ENCODE measurements at regions not wholly inside any gene's neighbourhood (a gene's known extent, or its start where the extent isn't known, plus 50 kb on each side); places are given as distances from the start of the nearest gene placed in this dataset.

GRCh38 chr18:64234321-64234720, 85.4 kb upstream of the LINC00305 start:
- 93 to 98% methylated on average over 3 of the region's 3 CpGs for WGBS, 2 experiments (ENCODE audit: insufficient coverage in 1 of 2, insufficient read length in 1 of 2)
- Histone ChIP-seq H3K27me3 (ENCODE audit: control insufficient read depth, insufficient read depth, low read length, poor library complexity, severe bottlenecking) (no peaks in the 10 kb centered on the region), H3K9ac (ENCODE audit: extremely low read depth, low read length, poor library complexity, severe bottlenecking) (no peak overlapping the region), H3K36me3 (ENCODE audit: control insufficient read depth, insufficient read depth, low read length) (no peaks in the 10 kb centered on the region), H3K4me3 (ENCODE audit: low read length) (no peak overlapping the region), H3K27ac (ENCODE audit: low read depth, low read length) (no peak overlapping the region), H3K9me3 (ENCODE audit: control insufficient read depth, low read length) (peaks cover 12% of the 10 kb centered on the region), H3K4me1 (ENCODE audit: control insufficient read depth, insufficient read depth, low read length) (no peaks in the 10 kb centered on the region)
- H3K9me3 Mint-ChIP-seq: peaks cover 42% of the 10 kb centered on the region
- no peaks in the 10 kb centered on the region for H3K27me3 Mint-ChIP-seq (ENCODE audit: insufficient read depth)
- H3K4me1 Mint-ChIP-seq: no peaks in the 10 kb centered on the region
- DNase-seq: no peak
- H3K27ac Mint-ChIP-seq: no peak overlapping the region
- no peaks in the 10 kb centered on the region for H3K36me3 Mint-ChIP-seq (ENCODE audit: low read depth)
- no peak overlapping the region for H3K4me3 Mint-ChIP-seq
- TF ChIP-seq, protein P1, sequence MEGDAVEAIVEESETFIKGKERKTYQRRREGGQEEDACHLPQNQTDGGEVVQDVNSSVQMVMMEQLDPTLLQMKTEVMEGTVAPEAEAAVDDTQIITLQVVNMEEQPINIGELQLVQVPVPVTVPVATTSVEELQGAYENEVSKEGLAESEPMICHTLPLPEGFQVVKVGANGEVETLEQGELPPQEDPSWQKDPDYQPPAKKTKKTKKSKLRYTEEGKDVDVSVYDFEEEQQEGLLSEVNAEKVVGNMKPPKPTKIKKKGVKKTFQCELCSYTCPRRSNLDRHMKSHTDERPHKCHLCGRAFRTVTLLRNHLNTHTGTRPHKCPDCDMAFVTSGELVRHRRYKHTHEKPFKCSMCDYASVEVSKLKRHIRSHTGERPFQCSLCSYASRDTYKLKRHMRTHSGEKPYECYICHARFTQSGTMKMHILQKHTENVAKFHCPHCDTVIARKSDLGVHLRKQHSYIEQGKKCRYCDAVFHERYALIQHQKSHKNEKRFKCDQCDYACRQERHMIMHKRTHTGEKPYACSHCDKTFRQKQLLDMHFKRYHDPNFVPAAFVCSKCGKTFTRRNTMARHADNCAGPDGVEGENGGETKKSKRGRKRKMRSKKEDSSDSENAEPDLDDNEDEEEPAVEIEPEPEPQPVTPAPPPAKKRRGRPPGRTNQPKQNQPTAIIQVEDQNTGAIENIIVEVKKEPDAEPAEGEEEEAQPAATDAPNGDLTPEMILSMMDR (conservative IDR thresholded peaks at IDR 0.05): no peak

DNA sequence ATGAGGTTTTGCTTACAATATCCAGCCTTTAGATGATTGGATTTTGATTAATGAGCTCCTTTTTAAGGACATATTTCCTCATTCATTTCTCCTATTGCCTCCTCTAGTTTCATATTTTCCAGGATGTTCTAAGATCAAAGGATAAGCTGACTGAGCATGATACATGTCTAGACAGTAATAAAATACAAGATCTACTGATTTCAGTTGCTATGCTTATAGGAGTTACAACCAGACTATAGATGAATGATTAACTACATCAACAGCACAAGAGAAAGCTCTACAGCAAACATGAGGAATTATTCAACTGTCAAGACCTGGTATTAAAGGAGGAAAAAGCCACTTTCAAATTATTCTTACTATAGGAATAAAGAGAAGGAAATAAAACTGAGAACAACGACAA, 85.0 kb upstream of the LINC00305 start:
- peaks cover 42% of the 10 kb centered on the region for H3K9me3 Mint-ChIP-seq
- no peak overlapping the region for H3K27ac Mint-ChIP-seq
- no peaks in the 10 kb centered on the region for H3K36me3 Mint-ChIP-seq (ENCODE audit: low read depth)
- no peaks in the 10 kb centered on the region for H3K27me3 Mint-ChIP-seq (ENCODE audit: insufficient read depth)
- H3K4me3 Mint-ChIP-seq: no peak overlapping the region
- no peak overlapping the region for H3K27ac ChIP-seq (ENCODE audit: low read depth, low read length)
- no peaks in the 10 kb centered on the region for H3K4me1 Mint-ChIP-seq
- H3K27me3 ChIP-seq (ENCODE audit: control insufficient read depth, insufficient read depth, low read length, poor library complexity, severe bottlenecking): no peaks in the 10 kb centered on the region
- peaks cover 12% of the 10 kb centered on the region for H3K9me3 ChIP-seq (ENCODE audit: control insufficient read depth, low read length)
- H3K4me1 ChIP-seq (ENCODE audit: control insufficient read depth, insufficient read depth, low read length): no peaks in the 10 kb centered on the region
- H3K9ac ChIP-seq (ENCODE audit: extremely low read depth, low read length, poor library complexity, severe bottlenecking): no peak overlapping the region
- no peak overlapping the region for H3K4me3 ChIP-seq (ENCODE audit: low read length)
- TF ChIP-seq, protein P1 (conservative IDR thresholded peaks at IDR 0.05): no peak
- DNase-seq: no peak
- WGBS, 2 experiments (ENCODE audit: insufficient coverage in 1 of 2, insufficient read length in 1 of 2): 88 to 92% methylated on average over 1 of the region's 1 CpG
- no peaks in the 10 kb centered on the region for H3K36me3 ChIP-seq (ENCODE audit: control insufficient read depth, insufficient read depth, low read length)

GRCh38 chr18:64220941-64221340, 72.1 kb upstream of the LINC00305 start:
- Histone ChIP-seq H3K9ac (ENCODE audit: extremely low read depth, low read length, poor library complexity, severe bottlenecking) (no peak overlapping the region), H3K36me3 (ENCODE audit: control insufficient read depth, insufficient read depth, low read length) (no peaks in the 10 kb centered on the region), H3K27ac (ENCODE audit: low read depth, low read length) (no peak overlapping the region), H3K9me3 (ENCODE audit: control insufficient read depth, low read length) (no peaks in the 10 kb centered on the region), H3K4me3 (ENCODE audit: low read length) (no peak overlapping the region), H3K27me3 (ENCODE audit: control insufficient read depth, insufficient read depth, low read length, poor library complexity, severe bottlenecking) (no peaks in the 10 kb centered on the region), H3K4me1 (ENCODE audit: control insufficient read depth, insufficient read depth, low read length) (no peaks in the 10 kb centered on the region)
- no peaks in the 10 kb centered on the region for H3K9me3 Mint-ChIP-seq
- no peaks in the 10 kb centered on the region for H3K27me3 Mint-ChIP-seq (ENCODE audit: insufficient read depth)
- TF ChIP-seq, protein P1 (conservative IDR thresholded peaks at IDR 0.05): no peak
- no peaks in the 10 kb centered on the region for H3K4me1 Mint-ChIP-seq
- no peaks in the 10 kb centered on the region for H3K36me3 Mint-ChIP-seq (ENCODE audit: low read depth)
- WGBS, 2 experiments (ENCODE audit: insufficient coverage in 1 of 2, insufficient read length in 1 of 2): 93 to 100% methylated on average over 2 of the region's 2 CpGs
- DNase-seq: no peak
- H3K4me3 Mint-ChIP-seq: no peak overlapping the region
- no peak overlapping the region for H3K27ac Mint-ChIP-seq

Measured in endodermal cell (in vitro differentiated cells).